GM12878 (cell line): ENCODE measurements at regions not wholly inside any gene's neighbourhood (a gene's known extent, or its start where the extent isn't known, plus 50 kb on each side); places are given as distances from the start of the nearest gene placed in this dataset.

Source experiments
- ATAC-seq: fragments of 200-7000 bp; cut with Tn5 transposase; 3 replicates; pipeline ENCODE4 v1.9.1; 2020; ENCODE audit warnings: mild to moderate bottlenecking, moderate library complexity
- BruUV-seq: library from RNA; stranded (reverse); fragments of 400-500 nt; replicated peaks from 2 replicates; lab custom pipeline; 2021; lab: Mats Ljungman, UMichigan
- CTCF ChIA-PET: fragments of 300-600 bp; sonication (Branson Sonifier 250); formaldehyde crosslinking; extraction: SDS; loops from one replicate; lab custom pipeline; 2021; ENCODE audit warnings: inconsistent platforms; lab: Yijun Ruan, JAX
- POLR2A ChIA-PET: fragments of 350-600 bp; formaldehyde crosslinking; extraction: SDS; loops from one replicate; lab custom pipeline; 2021; ENCODE audit warnings: inconsistent platforms; lab: Charles Lee
- RAD21 ChIA-PET: fragments of 300-600 bp; sonication (Branson Sonifier 250); formaldehyde crosslinking; loops from one replicate; lab custom pipeline; 2023; ENCODE audit warnings: antibody characterized with exemption; ENCODE audit not compliant: unreplicated experiment; lab: Charles Lee
- SMC1A ChIA-PET: fragments of 300-600 bp; sonication (Branson Sonifier 250); formaldehyde crosslinking; loops from one replicate; lab custom pipeline; 2023; ENCODE audit not compliant: unreplicated experiment, uncharacterized antibody; lab: Charles Lee
- DNase-seq: peaks from one replicate; pipeline ENCODE4 v3.0.0-alpha.2; 2011; ENCODE audit warnings: low read depth, low spot score
- FAIRE-seq: peaks from 3 replicates; lab custom pipeline; 2011; peaks lifted over from hg19 to GRCh38; lab: Jason Lieb, UNC
- H2AFZ ChIP-seq: 2 replicates; pipeline ENCODE4 v1.6.0; 2011; ENCODE audit warnings: low read depth, low read length, control low read depth; ENCODE audit not compliant: control insufficient read depth
- H3K27ac ChIP-seq: 2 replicates; pipeline ENCODE4 v1.5.1; 2011; ENCODE audit warnings: control low read depth; ENCODE audit not compliant: control insufficient read depth, insufficient read depth
- H3K27me3 ChIP-seq, 2 experiments: replicated peaks in 1 of 2; 2 replicates each; pipeline versions ENCODE4 v1.6.0 to v1.6.1; 2011; ENCODE audit warnings: low read length in 1 of 2; ENCODE audit not compliant: control insufficient read depth in 2 of 2, insufficient read depth in 2 of 2
- H3K36me3 ChIP-seq, 2 experiments: 2 replicates each; pipeline ENCODE4 v1.5.1; 2011; ENCODE audit warnings: low read length in 1 of 2; ENCODE audit not compliant: control insufficient read depth in 2 of 2, insufficient read depth in 2 of 2
- H3K4me1 ChIP-seq: 2 replicates; pipeline ENCODE4 v1.6.1; 2011; ENCODE audit warnings: mild to moderate bottlenecking, low read length, moderate library complexity, mixed read lengths; ENCODE audit not compliant: control insufficient read depth, insufficient read depth
- H3K4me2 ChIP-seq: 2 replicates; pipeline ENCODE4 v1.6.0; 2011; ENCODE audit warnings: control low read depth; ENCODE audit not compliant: control insufficient read depth, insufficient read depth
- H3K4me3 ChIP-seq: fragments of 200-600 bp; sonication (generic); 2 replicates; pipeline ENCODE4 v1.5.1; 2016
- H3K79me2 ChIP-seq: 2 replicates; pipeline ENCODE4 v1.6.0; 2011; ENCODE audit warnings: low read length; ENCODE audit not compliant: control insufficient read depth, insufficient read depth
- H3K9ac ChIP-seq: 2 replicates; pipeline ENCODE4 v1.8.0; 2011; ENCODE audit warnings: low read length, control low read depth, mixed read lengths; ENCODE audit not compliant: control insufficient read depth, insufficient read depth
- H3K9me3 ChIP-seq: replicated peaks from 3 replicates; pipeline ENCODE4 v1.5.1; 2011; ENCODE audit warnings: mild to moderate bottlenecking, low read length; ENCODE audit not compliant: control insufficient read depth, insufficient read depth
- H4K20me1 ChIP-seq: 2 replicates; pipeline ENCODE4 v1.6.0; 2011; ENCODE audit not compliant: control insufficient read depth, insufficient read depth
- CREM ChIP-seq: IDR thresholded peaks from 2 replicates; pipeline ENCODE4 v1.6.1; 2014; ENCODE audit warnings: antibody characterized with exemption, low read depth
- MEF2B ChIP-seq: fragments of 450-650 bp; IDR thresholded peaks from 2 replicates; pipeline ENCODE4 v1.6.1; 2018; ENCODE audit warnings: mild to moderate bottlenecking, moderate library complexity; ENCODE audit not compliant: partially characterized antibody, poor library complexity, severe bottlenecking
- SIX5 ChIP-seq: IDR thresholded peaks from 2 replicates; pipeline ENCODE4 v1.6.1; 2011; ENCODE audit warnings: mild to moderate bottlenecking, low read depth, low read length, moderate library complexity; ENCODE audit not compliant: severe bottlenecking
- WGBS: methylation state at CpG from one replicate; pipeline ENCODE4 v1.1.6; 2016; ENCODE audit warnings: low lambda C conversion rate; ENCODE audit not compliant: insufficient replicate concordance, insufficient coverage; ENCODE audit errors: missing lambda C conversion rate; 5-methylcytosine and 5-hydroxymethylcytosine counted together
- in situ Hi-C: fragments of 300-500 bp; cut with MboI; formaldehyde crosslinking; loops from 9 replicates; pipeline ENCODE4 v1.14.3; 2018; ENCODE audit warnings: mixed read lengths
- intact Hi-C: fragments of 100-400 bp; cut with micrococcal nuclease; formaldehyde crosslinking; loops from one replicate; pipeline ENCODE4 v1.14.2; 2022; ENCODE audit not compliant: unreplicated experiment
- TF ChIP-seq, protein P1 (sequence below): fragments of 450-650 bp; IDR thresholded peaks from 2 replicates; pipeline ENCODE4 v1.6.1; 2018; ENCODE audit warnings: mild to moderate bottlenecking, low read depth, moderate library complexity; ENCODE audit not compliant: partially characterized antibody
- TF ChIP-seq, protein P2 (sequence below): IDR thresholded peaks from 2 replicates; pipeline ENCODE4 v1.6.1; 2012; ENCODE audit warnings: mild to moderate bottlenecking, low read depth, low read length
- TF ChIP-seq, protein P3 (sequence below): fragments of 450-650 bp; formaldehyde crosslinking; IDR thresholded peaks from 2 replicates; pipeline ENCODE4 v1.4.0; 2020; ENCODE audit warnings: mild to moderate bottlenecking, moderate library complexity

DNA sequence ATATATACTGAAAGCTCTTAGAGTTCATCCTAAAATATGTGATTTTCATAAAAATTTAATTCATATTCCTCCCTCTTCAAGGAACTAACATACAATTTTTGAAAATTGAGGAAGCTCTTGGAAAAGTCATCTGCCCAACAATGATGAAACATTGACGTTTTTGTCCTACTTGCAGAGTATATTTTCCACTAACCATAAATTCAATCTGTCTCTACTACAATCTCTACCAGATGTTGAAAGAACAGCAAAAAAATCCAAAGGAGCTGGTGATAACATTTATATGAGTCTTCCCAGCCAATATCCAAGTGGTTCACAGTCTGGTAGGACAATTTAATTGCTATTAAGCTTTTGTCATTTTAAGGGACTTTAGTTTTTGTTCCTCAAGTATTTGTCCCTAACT lies 81.1 kb upstream of the NR3C1 start:
- Histone ChIP-seq H3K4me2 (no peak overlapping the region), H3K9me3 (no peaks in the 10 kb centered on the region), H3K9ac (no peak overlapping the region), H2AFZ (no peak overlapping the region), H3K79me2 (no peaks in the 10 kb centered on the region), H3K4me3 (no peak overlapping the region), H3K27ac (no peak overlapping the region), H3K27me3 (no peaks in the 10 kb centered on the region), H3K4me1 (no peaks in the 10 kb centered on the region), H4K20me1 (no peaks in the 10 kb centered on the region), H3K36me3 (no peaks in the 10 kb centered on the region)
- 91% methylated on average over 1 of the region's 1 CpG for WGBS
- in situ Hi-C loops (no loop called here), intact Hi-C loops (no loop called here)
- RAD21 ChIA-PET, result no interaction called here
- no peak for DNase-seq
- POLR2A ChIA-PET, result interaction anchor here (0.5 kb wide), 1 partner anchor 513 kb away, joined by 3 read pairs; no protein-coding TSS in a partner anchor
- TF ChIP-seq, protein P1, sequence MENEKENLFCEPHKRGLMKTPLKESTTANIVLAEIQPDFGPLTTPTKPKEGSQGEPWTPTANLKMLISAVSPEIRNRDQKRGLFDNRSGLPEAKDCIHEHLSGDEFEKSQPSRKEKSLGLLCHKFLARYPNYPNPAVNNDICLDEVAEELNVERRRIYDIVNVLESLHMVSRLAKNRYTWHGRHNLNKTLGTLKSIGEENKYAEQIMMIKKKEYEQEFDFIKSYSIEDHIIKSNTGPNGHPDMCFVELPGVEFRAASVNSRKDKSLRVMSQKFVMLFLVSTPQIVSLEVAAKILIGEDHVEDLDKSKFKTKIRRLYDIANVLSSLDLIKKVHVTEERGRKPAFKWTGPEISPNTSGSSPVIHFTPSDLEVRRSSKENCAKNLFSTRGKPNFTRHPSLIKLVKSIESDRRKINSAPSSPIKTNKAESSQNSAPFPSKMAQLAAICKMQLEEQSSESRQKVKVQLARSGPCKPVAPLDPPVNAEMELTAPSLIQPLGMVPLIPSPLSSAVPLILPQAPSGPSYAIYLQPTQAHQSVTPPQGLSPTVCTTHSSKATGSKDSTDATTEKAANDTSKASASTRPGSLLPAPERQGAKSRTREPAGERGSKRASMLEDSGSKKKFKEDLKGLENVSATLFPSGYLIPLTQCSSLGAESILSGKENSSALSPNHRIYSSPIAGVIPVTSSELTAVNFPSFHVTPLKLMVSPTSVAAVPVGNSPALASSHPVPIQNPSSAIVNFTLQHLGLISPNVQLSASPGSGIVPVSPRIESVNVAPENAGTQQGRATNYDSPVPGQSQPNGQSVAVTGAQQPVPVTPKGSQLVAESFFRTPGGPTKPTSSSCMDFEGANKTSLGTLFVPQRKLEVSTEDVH, result no peak
- TF ChIP-seq SIX5 (no peak), MEF2B (no peak), CREM (no peak)
- TF ChIP-seq, protein P2, sequence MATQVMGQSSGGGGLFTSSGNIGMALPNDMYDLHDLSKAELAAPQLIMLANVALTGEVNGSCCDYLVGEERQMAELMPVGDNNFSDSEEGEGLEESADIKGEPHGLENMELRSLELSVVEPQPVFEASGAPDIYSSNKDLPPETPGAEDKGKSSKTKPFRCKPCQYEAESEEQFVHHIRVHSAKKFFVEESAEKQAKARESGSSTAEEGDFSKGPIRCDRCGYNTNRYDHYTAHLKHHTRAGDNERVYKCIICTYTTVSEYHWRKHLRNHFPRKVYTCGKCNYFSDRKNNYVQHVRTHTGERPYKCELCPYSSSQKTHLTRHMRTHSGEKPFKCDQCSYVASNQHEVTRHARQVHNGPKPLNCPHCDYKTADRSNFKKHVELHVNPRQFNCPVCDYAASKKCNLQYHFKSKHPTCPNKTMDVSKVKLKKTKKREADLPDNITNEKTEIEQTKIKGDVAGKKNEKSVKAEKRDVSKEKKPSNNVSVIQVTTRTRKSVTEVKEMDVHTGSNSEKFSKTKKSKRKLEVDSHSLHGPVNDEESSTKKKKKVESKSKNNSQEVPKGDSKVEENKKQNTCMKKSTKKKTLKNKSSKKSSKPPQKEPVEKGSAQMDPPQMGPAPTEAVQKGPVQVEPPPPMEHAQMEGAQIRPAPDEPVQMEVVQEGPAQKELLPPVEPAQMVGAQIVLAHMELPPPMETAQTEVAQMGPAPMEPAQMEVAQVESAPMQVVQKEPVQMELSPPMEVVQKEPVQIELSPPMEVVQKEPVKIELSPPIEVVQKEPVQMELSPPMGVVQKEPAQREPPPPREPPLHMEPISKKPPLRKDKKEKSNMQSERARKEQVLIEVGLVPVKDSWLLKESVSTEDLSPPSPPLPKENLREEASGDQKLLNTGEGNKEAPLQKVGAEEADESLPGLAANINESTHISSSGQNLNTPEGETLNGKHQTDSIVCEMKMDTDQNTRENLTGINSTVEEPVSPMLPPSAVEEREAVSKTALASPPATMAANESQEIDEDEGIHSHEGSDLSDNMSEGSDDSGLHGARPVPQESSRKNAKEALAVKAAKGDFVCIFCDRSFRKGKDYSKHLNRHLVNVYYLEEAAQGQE, result no peak
- TF ChIP-seq, protein P3, sequence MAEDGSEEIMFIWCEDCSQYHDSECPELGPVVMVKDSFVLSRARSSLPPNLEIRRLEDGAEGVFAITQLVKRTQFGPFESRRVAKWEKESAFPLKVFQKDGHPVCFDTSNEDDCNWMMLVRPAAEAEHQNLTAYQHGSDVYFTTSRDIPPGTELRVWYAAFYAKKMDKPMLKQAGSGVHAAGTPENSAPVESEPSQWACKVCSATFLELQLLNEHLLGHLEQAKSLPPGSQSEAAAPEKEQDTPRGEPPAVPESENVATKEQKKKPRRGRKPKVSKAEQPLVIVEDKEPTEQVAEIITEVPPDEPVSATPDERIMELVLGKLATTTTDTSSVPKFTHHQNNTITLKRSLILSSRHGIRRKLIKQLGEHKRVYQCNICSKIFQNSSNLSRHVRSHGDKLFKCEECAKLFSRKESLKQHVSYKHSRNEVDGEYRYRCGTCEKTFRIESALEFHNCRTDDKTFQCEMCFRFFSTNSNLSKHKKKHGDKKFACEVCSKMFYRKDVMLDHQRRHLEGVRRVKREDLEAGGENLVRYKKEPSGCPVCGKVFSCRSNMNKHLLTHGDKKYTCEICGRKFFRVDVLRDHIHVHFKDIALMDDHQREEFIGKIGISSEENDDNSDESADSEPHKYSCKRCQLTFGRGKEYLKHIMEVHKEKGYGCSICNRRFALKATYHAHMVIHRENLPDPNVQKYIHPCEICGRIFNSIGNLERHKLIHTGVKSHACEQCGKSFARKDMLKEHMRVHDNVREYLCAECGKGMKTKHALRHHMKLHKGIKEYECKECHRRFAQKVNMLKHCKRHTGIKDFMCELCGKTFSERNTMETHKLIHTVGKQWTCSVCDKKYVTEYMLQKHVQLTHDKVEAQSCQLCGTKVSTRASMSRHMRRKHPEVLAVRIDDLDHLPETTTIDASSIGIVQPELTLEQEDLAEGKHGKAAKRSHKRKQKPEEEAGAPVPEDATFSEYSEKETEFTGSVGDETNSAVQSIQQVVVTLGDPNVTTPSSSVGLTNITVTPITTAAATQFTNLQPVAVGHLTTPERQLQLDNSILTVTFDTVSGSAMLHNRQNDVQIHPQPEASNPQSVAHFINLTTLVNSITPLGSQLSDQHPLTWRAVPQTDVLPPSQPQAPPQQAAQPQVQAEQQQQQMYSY, result no peak
- SMC1A ChIA-PET, result interaction anchor here (0.9 to 1.1 kb wide), 2 partner anchors 55 to 85 kb away, joined by 3 read pairs; no protein-coding TSS in a partner anchor
- no peak for FAIRE-seq
- CTCF ChIA-PET, result interaction anchor here (0.7 kb wide), 1 partner anchor 35 kb away, joined by 3 read pairs; no protein-coding TSS in a partner anchor
- no peak for ATAC-seq
- BruUV-seq, result no TSS peak
